Vagina (tissue), 2 donors: ENCODE measurements at regions not wholly inside any gene's neighbourhood (a gene's known extent, or its start where the extent isn't known, plus 50 kb on each side); places are given as distances from the start of the nearest gene placed in this dataset.

Source experiments
- CTCF ChIP-seq, 3 experiments: fragments of 450-650 bp in 2 of 3; fragments of 200-600 bp in 1 of 3; sonication (generic) in 1 of 3; IDR thresholded peaks; one replicate each; pipeline ENCODE4 v1.5.1; 2017 to 2019; ENCODE audit warnings: antibody characterized with exemption in 3 of 3, mild to moderate bottlenecking in 2 of 3, moderate library complexity in 2 of 3
- POLR2A ChIP-seq, 2 donors: fragments of 450-650 bp; IDR thresholded peaks; one replicate each; pipeline ENCODE4 v1.6.1; 2017; ENCODE audit warnings: antibody characterized with exemption in 2 of 2, mild to moderate bottlenecking in 2 of 2, moderate library complexity in 2 of 2

GRCh38 chr10:131676046-131676799, 224.6 kb upstream of the PPP2R2D start:
- TF ChIP-seq CTCF (IDR thresholded peaks at IDR 0.05), result no peak
- no peak for TF ChIP-seq POLR2A (IDR thresholded peaks at IDR 0.05)
